Coronary artery (tissue), 2 donors: ENCODE measurements at regions not wholly inside any gene's neighbourhood (a gene's known extent, or its start where the extent isn't known, plus 50 kb on each side); places are given as distances from the start of the nearest gene placed in this dataset.

ENCODE experiments used
- DNase-seq: peaks from one replicate; pipeline ENCODE4 v3.0.0-alpha.2; 2017; ENCODE audit warnings: low spot score
- H3K27ac ChIP-seq, 2 donors: fragments of 200-600 bp; sonication (generic); one replicate each; pipeline ENCODE4 v1.5.1; 2016 to 2019
- H3K4me3 ChIP-seq: fragments of 200-600 bp; sonication (generic); 2 replicates; pipeline ENCODE4 v1.5.1; 2016; ENCODE audit warnings: mild to moderate bottlenecking, moderate library complexity
- CTCF ChIP-seq: fragments of 200-600 bp; sonication (generic); IDR thresholded peaks from one replicate; pipeline ENCODE4 v1.5.1; 2019; ENCODE audit warnings: antibody characterized with exemption

- DNase-seq, result no peak
- no peak overlapping the region for H3K4me3 ChIP-seq
- no peak for TF ChIP-seq CTCF
- H3K27ac ChIP-seq, result no peak overlapping the region
Observed at GRCh38 chr9:103068753-103069152, 73.6 kb downstream of the CYLC2 start.

- TF ChIP-seq CTCF, result no peak
- H3K4me3 ChIP-seq, result no peak overlapping the region
- no peak overlapping the region for H3K27ac ChIP-seq
- no peak for DNase-seq
Observed at GRCh38 chr9:103078581-103078980, 83.4 kb downstream of the CYLC2 start.

- Histone ChIP-seq H3K4me3 (no peak overlapping the region), H3K27ac (no peak overlapping the region)
- no peak for TF ChIP-seq CTCF
- no peak for DNase-seq
Observed at GRCh38 chr9:103082494-103082893, 87.4 kb downstream of the CYLC2 start.

GRCh38 chr9:103089357-103089756, 94.2 kb downstream of the CYLC2 start:
- DNase-seq, result no peak
- TF ChIP-seq CTCF, result no peak
- Histone ChIP-seq H3K27ac (no peak overlapping the region), H3K4me3 (no peak overlapping the region)

GRCh38 chr9:103104101-103104500, 109.0 kb downstream of the CYLC2 start:
- Histone ChIP-seq H3K27ac (no peak overlapping the region), H3K4me3 (no peak overlapping the region)
- no peak for TF ChIP-seq CTCF
- DNase-seq, result no peak

GRCh38 chr9:103116246-103116645, 121.1 kb downstream of the CYLC2 start:
- no peak for TF ChIP-seq CTCF
- DNase-seq, result no peak
- no peak overlapping the region for H3K4me3 ChIP-seq
- no peak overlapping the region for H3K27ac ChIP-seq

- no peak overlapping the region for H3K27ac ChIP-seq
- TF ChIP-seq CTCF, result no peak
- H3K4me3 ChIP-seq, result no peak overlapping the region
- no peak for DNase-seq
Observed at GRCh38 chr9:103126494-103126893, 131.4 kb downstream of the CYLC2 start.
